ENCODE measurements at regions not wholly inside any gene's neighbourhood (a gene's known extent, or its start where the extent isn't known, plus 50 kb on each side); places are given as distances from the start of the nearest gene placed in this dataset.

- DNase-seq (ENCODE audit: insufficient read length, low spot score) (no peak), FAIRE-seq (no peak)
- TF ChIP-seq POLR2AphosphoS5 (IDR thresholded peaks at IDR 0.05; ENCODE audit: low read depth, low read length), result no peak
- no peak for TF ChIP-seq POU2F2 (IDR thresholded peaks at IDR 0.05; ENCODE audit: low read depth, low read length)
- TF ChIP-seq POLR2A (IDR thresholded peaks at IDR 0.05; ENCODE audit: low read depth, low read length), result no peak
- no peak for TF ChIP-seq SPI1 (IDR thresholded peaks at IDR 0.05; ENCODE audit: low read depth, low read length)
- no peak for TF ChIP-seq TAF1 (IDR thresholded peaks at IDR 0.05; ENCODE audit: low read depth, low read length)
- no peak for TF ChIP-seq PAX5 (IDR thresholded peaks at IDR 0.05; ENCODE audit: insufficient read depth, low read length, severe bottlenecking)
These were observed 417.2 kb upstream of the FLRT2 start for GRCh38 chr14:85112762-85113161.

- no peak for TF ChIP-seq POLR2A (IDR thresholded peaks at IDR 0.05; ENCODE audit: low read depth, low read length)
- no peak for TF ChIP-seq TAF1 (IDR thresholded peaks at IDR 0.05; ENCODE audit: low read depth, low read length)
- TF ChIP-seq POLR2AphosphoS5 (IDR thresholded peaks at IDR 0.05; ENCODE audit: low read depth, low read length), result no peak
- no peak for TF ChIP-seq POU2F2 (IDR thresholded peaks at IDR 0.05; ENCODE audit: low read depth, low read length)
- FAIRE-seq (no peak), DNase-seq (ENCODE audit: insufficient read length, low spot score) (no peak)
These were observed 414.0 kb upstream of the FLRT2 start for GRCh38 chr14:85115921-85116320.

GRCh38 chr14:85118274-85118673 lies 411.7 kb upstream of the FLRT2 start:
- no peak for FAIRE-seq
- DNase-seq (ENCODE audit: insufficient read length, low spot score), result no peak
- TF ChIP-seq POLR2AphosphoS5 (IDR thresholded peaks at IDR 0.05; ENCODE audit: low read depth, low read length), result no peak
- no peak for TF ChIP-seq TAF1 (IDR thresholded peaks at IDR 0.05; ENCODE audit: low read depth, low read length)
- no peak for TF ChIP-seq SPI1 (IDR thresholded peaks at IDR 0.05; ENCODE audit: low read depth, low read length)
- no peak for TF ChIP-seq POU2F2 (IDR thresholded peaks at IDR 0.05; ENCODE audit: low read depth, low read length)
- no peak for TF ChIP-seq PAX5 (IDR thresholded peaks at IDR 0.05; ENCODE audit: insufficient read depth, low read length, severe bottlenecking)
- TF ChIP-seq POLR2A (IDR thresholded peaks at IDR 0.05; ENCODE audit: low read depth, low read length), result no peak

GRCh38 chr14:85122690-85123089 lies 407.3 kb upstream of the FLRT2 start:
- TF ChIP-seq TAF1 (IDR thresholded peaks at IDR 0.05; ENCODE audit: low read depth, low read length) (no peak), POLR2A (IDR thresholded peaks at IDR 0.05; ENCODE audit: low read depth, low read length) (no peak), POLR2AphosphoS5 (IDR thresholded peaks at IDR 0.05; ENCODE audit: low read depth, low read length) (no peak), PAX5 (IDR thresholded peaks at IDR 0.05; ENCODE audit: insufficient read depth, low read length, severe bottlenecking) (no peak), POU2F2 (IDR thresholded peaks at IDR 0.05; ENCODE audit: low read depth, low read length) (no peak), SPI1 (IDR thresholded peaks at IDR 0.05; ENCODE audit: low read depth, low read length) (no peak)
- DNase-seq (ENCODE audit: insufficient read length, low spot score) (no peak), FAIRE-seq (no peak)

GRCh38 chr14:85123755-85124154 lies 406.2 kb upstream of the FLRT2 start:
- FAIRE-seq (no peak), DNase-seq (ENCODE audit: insufficient read length, low spot score) (no peak)
- TF ChIP-seq POU2F2 (IDR thresholded peaks at IDR 0.05; ENCODE audit: low read depth, low read length), result no peak
- TF ChIP-seq SPI1 (IDR thresholded peaks at IDR 0.05; ENCODE audit: low read depth, low read length), result no peak
- TF ChIP-seq POLR2AphosphoS5 (IDR thresholded peaks at IDR 0.05; ENCODE audit: low read depth, low read length), result no peak
- no peak for TF ChIP-seq POLR2A (IDR thresholded peaks at IDR 0.05; ENCODE audit: low read depth, low read length)
- TF ChIP-seq TAF1 (IDR thresholded peaks at IDR 0.05; ENCODE audit: low read depth, low read length), result no peak
- TF ChIP-seq PAX5 (IDR thresholded peaks at IDR 0.05; ENCODE audit: insufficient read depth, low read length, severe bottlenecking), result no peak

- FAIRE-seq (no peak), DNase-seq (ENCODE audit: insufficient read length, low spot score) (no peak)
- TF ChIP-seq POLR2AphosphoS5 (IDR thresholded peaks at IDR 0.05; ENCODE audit: low read depth, low read length) (no peak), PAX5 (IDR thresholded peaks at IDR 0.05; ENCODE audit: insufficient read depth, low read length, severe bottlenecking) (no peak), SPI1 (IDR thresholded peaks at IDR 0.05; ENCODE audit: low read depth, low read length) (no peak), TAF1 (IDR thresholded peaks at IDR 0.05; ENCODE audit: low read depth, low read length) (no peak), POLR2A (IDR thresholded peaks at IDR 0.05; ENCODE audit: low read depth, low read length) (no peak), POU2F2 (IDR thresholded peaks at IDR 0.05; ENCODE audit: low read depth, low read length) (no peak)
These were observed 405.2 kb upstream of the FLRT2 start for GRCh38 chr14:85124631-85125290.

GRCh38 chr14:85125291-85125670 lies 404.7 kb upstream of the FLRT2 start:
- TF ChIP-seq PAX5 (IDR thresholded peaks at IDR 0.05; ENCODE audit: insufficient read depth, low read length, severe bottlenecking) (no peak), POU2F2 (IDR thresholded peaks at IDR 0.05; ENCODE audit: low read depth, low read length) (no peak), POLR2AphosphoS5 (IDR thresholded peaks at IDR 0.05; ENCODE audit: low read depth, low read length) (no peak), POLR2A (IDR thresholded peaks at IDR 0.05; ENCODE audit: low read depth, low read length) (no peak), TAF1 (IDR thresholded peaks at IDR 0.05; ENCODE audit: low read depth, low read length) (no peak), SPI1 (IDR thresholded peaks at IDR 0.05; ENCODE audit: low read depth, low read length) (no peak)
- DNase-seq (ENCODE audit: insufficient read length, low spot score) (no peak), FAIRE-seq (no peak)

GRCh38 chr14:85129921-85130320 lies 400.0 kb upstream of the FLRT2 start:
- FAIRE-seq, result no peak

GRCh38 chr14:85131226-85131922 lies 398.6 kb upstream of the FLRT2 start:
- TF ChIP-seq SPI1 (IDR thresholded peaks at IDR 0.05; ENCODE audit: low read depth, low read length), result no peak
- no peak for TF ChIP-seq PAX5 (IDR thresholded peaks at IDR 0.05; ENCODE audit: insufficient read depth, low read length, severe bottlenecking)
- TF ChIP-seq POLR2AphosphoS5 (IDR thresholded peaks at IDR 0.05; ENCODE audit: low read depth, low read length), result no peak
- no peak for TF ChIP-seq POLR2A (IDR thresholded peaks at IDR 0.05; ENCODE audit: low read depth, low read length)
- TF ChIP-seq POU2F2 (IDR thresholded peaks at IDR 0.05; ENCODE audit: low read depth, low read length), result no peak
- no peak for TF ChIP-seq TAF1 (IDR thresholded peaks at IDR 0.05; ENCODE audit: low read depth, low read length)
- no peak for DNase-seq (ENCODE audit: insufficient read length, low spot score)
- FAIRE-seq, result no peak

More at GRCh38 chr14:85129921-85130320, 400.0 kb upstream of the FLRT2 start:
- DNase-seq (ENCODE audit: insufficient read length, low spot score), result no peak
- TF ChIP-seq PAX5 (IDR thresholded peaks at IDR 0.05; ENCODE audit: insufficient read depth, low read length, severe bottlenecking), result no peak
- no peak for TF ChIP-seq POU2F2 (IDR thresholded peaks at IDR 0.05; ENCODE audit: low read depth, low read length)
- TF ChIP-seq SPI1 (IDR thresholded peaks at IDR 0.05; ENCODE audit: low read depth, low read length), result no peak
- TF ChIP-seq TAF1 (IDR thresholded peaks at IDR 0.05; ENCODE audit: low read depth, low read length), result no peak
- no peak for TF ChIP-seq POLR2A (IDR thresholded peaks at IDR 0.05; ENCODE audit: low read depth, low read length)
- no peak for TF ChIP-seq POLR2AphosphoS5 (IDR thresholded peaks at IDR 0.05; ENCODE audit: low read depth, low read length)

Measured in GM12891 (cell line).